Middle frontal gyrus (tissue), 1 donor: ENCODE measurements at regions not wholly inside any gene's neighbourhood (a gene's known extent, or its start where the extent isn't known, plus 50 kb on each side); places are given as distances from the start of the nearest gene placed in this dataset.

ENCODE experiments used
- DNase-seq: peaks from one replicate; pipeline ENCODE4 v3.0.0-alpha.2; 2015; ENCODE audit warnings: low spot score; ENCODE audit errors: extremely low spot score

GRCh38 chr12:92650228-92650822 is 52.5 kb upstream of the PLEKHG7 start:
- DNase-seq, result no peak

- peak; percentile 29 for DNase-seq
Measured at GRCh38 chr12:92649511-92650227, 53.1 kb upstream of the PLEKHG7 start.

- DNase-seq, result no peak
Measured at GRCh38 chr12:92648242-92649031, 54.4 kb upstream of the PLEKHG7 start.

- DNase-seq, result no peak
Measured at GRCh38 chr12:92641291-92641690, 61.5 kb upstream of the PLEKHG7 start.

GRCh38 chr12:92640691-92641090 is 62.1 kb upstream of the PLEKHG7 start:
- DNase-seq, result no peak

GRCh38 chr12:92639017-92639416 is 63.8 kb upstream of the PLEKHG7 start:
- DNase-seq, result no peak

GRCh38 chr12:92634730-92635129 is 68.1 kb upstream of the PLEKHG7 start:
- no peak for DNase-seq

GRCh38 chr12:92634202-92634601 is 68.6 kb upstream of the PLEKHG7 start:
- no peak for DNase-seq

GRCh38 chr12:92630968-92631367 is 71.8 kb upstream of the PLEKHG7 start:
- DNase-seq, result no peak

GRCh38 chr12:92629349-92630065 is 73.3 kb upstream of the PLEKHG7 start:
- DNase-seq, result no peak

GRCh38 chr12:92628476-92628875 is 74.3 kb upstream of the PLEKHG7 start:
- no peak for DNase-seq

- no peak for DNase-seq
Measured at GRCh38 chr12:92627511-92627910, 75.3 kb upstream of the PLEKHG7 start.

GRCh38 chr12:92625639-92626310 is 77.0 kb upstream of the PLEKHG7 start:
- no peak for DNase-seq

- no peak for DNase-seq
Measured at GRCh38 chr12:92624236-92624635, 78.6 kb upstream of the PLEKHG7 start.

- DNase-seq, result no peak
Measured at GRCh38 chr12:92623386-92623785, 79.4 kb upstream of the PLEKHG7 start.

- DNase-seq, result no peak
Measured at GRCh38 chr12:92621833-92622232, 81.0 kb upstream of the PLEKHG7 start.

- no peak for DNase-seq
Measured at GRCh38 chr12:92621312-92621711, 81.5 kb upstream of the PLEKHG7 start.

GRCh38 chr12:92619730-92620684 is 82.8 kb upstream of the PLEKHG7 start:
- no peak for DNase-seq

GRCh38 chr12:92619026-92619425 is 83.8 kb upstream of the PLEKHG7 start:
- no peak for DNase-seq

- DNase-seq, result no peak
Measured at GRCh38 chr12:92615703-92616102, 87.1 kb upstream of the PLEKHG7 start.
